GM12878 (cell line): ENCODE measurements at regions not wholly inside any gene's neighbourhood (a gene's known extent, or its start where the extent isn't known, plus 50 kb on each side); places are given as distances from the start of the nearest gene placed in this dataset.

Experiments
- ATAC-seq: fragments of 200-7000 bp; cut with Tn5 transposase; 3 replicates; pipeline ENCODE4 v1.9.1; 2020; ENCODE audit warnings: mild to moderate bottlenecking, moderate library complexity
- BruUV-seq: library from RNA; stranded (reverse); fragments of 400-500 nt; replicated peaks from 2 replicates; lab custom pipeline; 2021; lab: Mats Ljungman, UMichigan
- CTCF ChIA-PET: fragments of 300-600 bp; sonication (Branson Sonifier 250); formaldehyde crosslinking; extraction: SDS; loops from one replicate; lab custom pipeline; 2021; ENCODE audit warnings: inconsistent platforms; lab: Yijun Ruan, JAX
- POLR2A ChIA-PET: fragments of 350-600 bp; formaldehyde crosslinking; extraction: SDS; loops from one replicate; lab custom pipeline; 2021; ENCODE audit warnings: inconsistent platforms; lab: Charles Lee
- RAD21 ChIA-PET: fragments of 300-600 bp; sonication (Branson Sonifier 250); formaldehyde crosslinking; loops from one replicate; lab custom pipeline; 2023; ENCODE audit warnings: antibody characterized with exemption; ENCODE audit not compliant: unreplicated experiment; lab: Charles Lee
- SMC1A ChIA-PET: fragments of 300-600 bp; sonication (Branson Sonifier 250); formaldehyde crosslinking; loops from one replicate; lab custom pipeline; 2023; ENCODE audit not compliant: unreplicated experiment, uncharacterized antibody; lab: Charles Lee
- DNase-seq: peaks from one replicate; pipeline ENCODE4 v3.0.0-alpha.2; 2011; ENCODE audit warnings: low read depth, low spot score
- FAIRE-seq: peaks from 3 replicates; lab custom pipeline; 2011; peaks lifted over from hg19 to GRCh38; lab: Jason Lieb, UNC
- H2AFZ ChIP-seq: 2 replicates; pipeline ENCODE4 v1.6.0; 2011; ENCODE audit warnings: low read depth, low read length, control low read depth; ENCODE audit not compliant: control insufficient read depth
- H3K27ac ChIP-seq: 2 replicates; pipeline ENCODE4 v1.5.1; 2011; ENCODE audit warnings: control low read depth; ENCODE audit not compliant: control insufficient read depth, insufficient read depth
- H3K27me3 ChIP-seq, 2 experiments: replicated peaks in 1 of 2; 2 replicates each; pipeline versions ENCODE4 v1.6.0 to v1.6.1; 2011; ENCODE audit warnings: low read length in 1 of 2; ENCODE audit not compliant: control insufficient read depth in 2 of 2, insufficient read depth in 2 of 2
- H3K36me3 ChIP-seq, 2 experiments: 2 replicates each; pipeline ENCODE4 v1.5.1; 2011; ENCODE audit warnings: low read length in 1 of 2; ENCODE audit not compliant: control insufficient read depth in 2 of 2, insufficient read depth in 2 of 2
- H3K4me1 ChIP-seq: 2 replicates; pipeline ENCODE4 v1.6.1; 2011; ENCODE audit warnings: mild to moderate bottlenecking, low read length, moderate library complexity, mixed read lengths; ENCODE audit not compliant: control insufficient read depth, insufficient read depth
- H3K4me2 ChIP-seq: 2 replicates; pipeline ENCODE4 v1.6.0; 2011; ENCODE audit warnings: control low read depth; ENCODE audit not compliant: control insufficient read depth, insufficient read depth
- H3K4me3 ChIP-seq: fragments of 200-600 bp; sonication (generic); 2 replicates; pipeline ENCODE4 v1.5.1; 2016
- H3K79me2 ChIP-seq: 2 replicates; pipeline ENCODE4 v1.6.0; 2011; ENCODE audit warnings: low read length; ENCODE audit not compliant: control insufficient read depth, insufficient read depth
- H3K9ac ChIP-seq: 2 replicates; pipeline ENCODE4 v1.8.0; 2011; ENCODE audit warnings: low read length, control low read depth, mixed read lengths; ENCODE audit not compliant: control insufficient read depth, insufficient read depth
- H3K9me3 ChIP-seq: replicated peaks from 3 replicates; pipeline ENCODE4 v1.5.1; 2011; ENCODE audit warnings: mild to moderate bottlenecking, low read length; ENCODE audit not compliant: control insufficient read depth, insufficient read depth
- H4K20me1 ChIP-seq: 2 replicates; pipeline ENCODE4 v1.6.0; 2011; ENCODE audit not compliant: control insufficient read depth, insufficient read depth
- BCLAF1 ChIP-seq: fragments of 450-650 bp; IDR thresholded peaks from 2 replicates; pipeline ENCODE4 v1.6.1; 2017; ENCODE audit warnings: antibody characterized with exemption, mild to moderate bottlenecking, moderate library complexity
- CHD4 ChIP-seq: fragments of 200-600 bp; sonication (generic); IDR thresholded peaks from 2 replicates; pipeline ENCODE4 v1.6.1; 2016; ENCODE audit warnings: mild to moderate bottlenecking
- E4F1 ChIP-seq: fragments of 450-650 bp; IDR thresholded peaks from 2 replicates; pipeline ENCODE4 v1.6.1; 2018; ENCODE audit warnings: borderline replicate concordance, mild to moderate bottlenecking; ENCODE audit not compliant: partially characterized antibody
- HSF1 ChIP-seq: fragments of 150-350 bp; IDR thresholded peaks from 2 replicates; pipeline ENCODE4 v1.6.1; 2014; ENCODE audit warnings: mild to moderate bottlenecking, low read depth, low read length
- IRF5 ChIP-seq: fragments of 450-650 bp; IDR thresholded peaks from 2 replicates; pipeline ENCODE4 v1.6.1; 2017; ENCODE audit warnings: borderline replicate concordance
- KAT2A ChIP-seq: conservative IDR thresholded peaks from 2 replicates; pipeline ENCODE4 v1.6.1; 2011; ENCODE audit warnings: low read depth, low read length; ENCODE audit not compliant: control insufficient read depth
- NR2C2 ChIP-seq: IDR thresholded peaks from 2 replicates; pipeline ENCODE4 v1.6.1; 2011; ENCODE audit warnings: borderline replicate concordance, low read depth; ENCODE audit not compliant: control insufficient read depth, insufficient read length
- RFX5 ChIP-seq: IDR thresholded peaks from 2 replicates; pipeline ENCODE4 v1.6.1; 2011; ENCODE audit warnings: low read depth, low read length, improper control_type of control experiment
- SMC3 ChIP-seq: IDR thresholded peaks from 2 replicates; pipeline ENCODE4 v1.6.1; 2011; ENCODE audit warnings: low read length, improper control_type of control experiment, borderline replicate concordance
- STAT3 ChIP-seq: IDR thresholded peaks from 2 replicates; pipeline ENCODE4 v1.6.1; 2011; ENCODE audit warnings: low read depth, low read length, improper control_type of control experiment
- ZBED1 ChIP-seq: IDR thresholded peaks from 2 replicates; pipeline ENCODE4 v1.6.1; 2016; ENCODE audit warnings: borderline replicate concordance
- WGBS: methylation state at CpG from one replicate; pipeline ENCODE4 v1.1.6; 2016; ENCODE audit warnings: low lambda C conversion rate; ENCODE audit not compliant: insufficient replicate concordance, insufficient coverage; ENCODE audit errors: missing lambda C conversion rate; 5-methylcytosine and 5-hydroxymethylcytosine counted together
- in situ Hi-C: fragments of 300-500 bp; cut with MboI; formaldehyde crosslinking; loops from 9 replicates; pipeline ENCODE4 v1.14.3; 2018; ENCODE audit warnings: mixed read lengths
- intact Hi-C: fragments of 100-400 bp; cut with micrococcal nuclease; formaldehyde crosslinking; loops from one replicate; pipeline ENCODE4 v1.14.2; 2022; ENCODE audit not compliant: unreplicated experiment

- no peaks in the 10 kb centered on the region for H3K27me3 ChIP-seq
- CTCF ChIA-PET, result no interaction called here
- ATAC-seq (no peak), FAIRE-seq (no peak), DNase-seq (no peak)
- no peaks in the 10 kb centered on the region for H4K20me1 ChIP-seq
- H2AFZ ChIP-seq, result no peak overlapping the region
- WGBS, result 25% methylated on average over 1 of the region's 1 CpG
- POLR2A ChIA-PET, result no interaction called here
- H3K9ac ChIP-seq, result no peak overlapping the region
- TF ChIP-seq E4F1 (no peak), KAT2A (no peak), STAT3 (no peak), HSF1 (no peak), CHD4 (no peak), SMC3 (no peak), ZBED1 (no peak), RFX5 (no peak), IRF5 (no peak), NR2C2 (no peak), BCLAF1 (no peak)
- SMC1A ChIA-PET, result no interaction called here
- H3K4me3 ChIP-seq, result no peak overlapping the region
- no peaks in the 10 kb centered on the region for H3K4me1 ChIP-seq
- H3K9me3 ChIP-seq, result peaks cover 1% of the 10 kb centered on the region; the same call in 1 of the 3 replicates
- BruUV-seq, result no TSS peak
- in situ Hi-C loops, result no loop called here
- intact Hi-C loops, result no loop called here
- no peak overlapping the region for H3K4me2 ChIP-seq
- RAD21 ChIA-PET, result no interaction called here
- no peaks in the 10 kb centered on the region for H3K36me3 ChIP-seq
- H3K79me2 ChIP-seq, result no peaks in the 10 kb centered on the region
- H3K27ac ChIP-seq, result no peak overlapping the region
These were observed 95.1 kb upstream of the GRIN2B start for GRCh38 chr12:14076538-14076937.
